Left colon (tissue), 2 donors: ENCODE measurements at regions not wholly inside any gene's neighbourhood (a gene's known extent, or its start where the extent isn't known, plus 50 kb on each side); places are given as distances from the start of the nearest gene placed in this dataset.
"Not testable (repeated sequence)": the region's sequence is repeated elsewhere in the genome, so short reads cannot be mapped to it uniquely, and the experiment has no call there.

Experiments used
- ATAC-seq: fragments of 200-7000 bp; cut with Tn5 transposase; one replicate; pipeline ENCODE4 v1.9.1; 2020; ENCODE audit warnings: mild to moderate bottlenecking, moderate library complexity
- DNase-seq, 2 donors: peaks; one replicate each; pipeline ENCODE4 v3.0.0-alpha.2; 2020
- intact Hi-C, 2 donors: fragments of 100-400 bp; cut with DNase I in 1 of 2; cut with micrococcal nuclease in 1 of 2; formaldehyde crosslinking; loops; one replicate each; pipeline versions ENCODE4 v1.11.2 to v1.14.0; 2022; cut with DNase I, micrococcal nuclease
- donor health status: DM: no; HTN: no; CAD: no.
- donor health status: DM: yes; HTN: yes; CAD: no.

- ATAC-seq (no peak), DNase-seq (no peak)
- intact Hi-C loops: no loop called here
Measured at GRCh38 chr5:90338712-90339372, 70.7 kb downstream of the CETN3 start.

- ATAC-seq: no peak
- intact Hi-C loops: no loop called here
- DNase-seq: no peak
Measured at GRCh38 chr5:90337449-90338052, 72.0 kb downstream of the CETN3 start.

- no peak for ATAC-seq
Measured at GRCh38 chr5:90336752-90337151, 72.8 kb downstream of the CETN3 start.

GRCh38 chr5:90334741-90335140 is 74.8 kb downstream of the CETN3 start:
- ATAC-seq (no peak), DNase-seq (no peak)
- intact Hi-C loops: no loop called here

More at GRCh38 chr5:90336752-90337151, 72.8 kb downstream of the CETN3 start:
- no peak for DNase-seq
- intact Hi-C loops: no loop called here

- ATAC-seq (no peak), DNase-seq (no peak)
- intact Hi-C loops: no loop called here
Measured at GRCh38 chr5:90329911-90330310, 79.6 kb downstream of the CETN3 start.

- no peak for DNase-seq
- intact Hi-C loops: no loop called here
- ATAC-seq: no peak
Measured at GRCh38 chr5:90326995-90327394, 82.6 kb downstream of the CETN3 start.

- DNase-seq: no peak
- intact Hi-C loops: no loop called here
- no peak for ATAC-seq
Measured at GRCh38 chr5:90325093-90325492, 84.5 kb downstream of the CETN3 start.

GRCh38 chr5:90320348-90320747 is 89.2 kb downstream of the CETN3 start:
- DNase-seq, ATAC-seq, intact Hi-C loops: not testable (repeated sequence)

- intact Hi-C loops: no loop called here
- no peak for DNase-seq
- no peak for ATAC-seq
Measured at GRCh38 chr5:90312027-90312426, 97.5 kb downstream of the CETN3 start.

GRCh38 chr5:90311401-90311800 is 98.2 kb downstream of the CETN3 start:
- intact Hi-C loops: no loop called here
- DNase-seq (no peak), ATAC-seq (no peak)

GRCh38 chr5:90308787-90309585 is 100.6 kb downstream of the CETN3 start:
- DNase-seq (no peak), ATAC-seq (no peak)
- intact Hi-C loops: no loop called here

- no peak for ATAC-seq
- intact Hi-C loops: no loop called here
Measured at GRCh38 chr5:90307782-90308181, 101.8 kb downstream of the CETN3 start.

GRCh38 chr5:90307322-90307721 is 102.2 kb downstream of the CETN3 start:
- no peak for ATAC-seq
- no peak for DNase-seq
- intact Hi-C loops: no loop called here

More at GRCh38 chr5:90307782-90308181, 101.8 kb downstream of the CETN3 start:
- no peak for DNase-seq

- DNase-seq (no peak), ATAC-seq (no peak)
- intact Hi-C loops: no loop called here
Measured at GRCh38 chr5:90306613-90307012, 102.9 kb downstream of the CETN3 start.

- DNase-seq: no peak
- intact Hi-C loops: no loop called here
- ATAC-seq: no peak
Measured at GRCh38 chr5:90305041-90305720, 104.4 kb downstream of the CETN3 start.

- intact Hi-C loops: no loop called here
- ATAC-seq: no peak
- DNase-seq: no peak
Measured at GRCh38 chr5:90301248-90301647, 108.3 kb downstream of the CETN3 start.

GRCh38 chr5:90297045-90297764 is 112.4 kb downstream of the CETN3 start:
- DNase-seq (no peak), ATAC-seq (no peak)
- intact Hi-C loops: no loop called here

- intact Hi-C loops: no loop called here
- DNase-seq (no peak), ATAC-seq (no peak)
Measured at GRCh38 chr5:90294604-90295003, 115.0 kb downstream of the CETN3 start.

- ATAC-seq (no peak), DNase-seq (no peak)
- intact Hi-C loops: no loop called here
Measured at GRCh38 chr5:90293931-90294330, 115.6 kb downstream of the CETN3 start.
